ENCODE measurements at regions not wholly inside any gene's neighbourhood (a gene's known extent, or its start where the extent isn't known, plus 50 kb on each side); places are given as distances from the start of the nearest gene placed in this dataset.

- Mint-ChIP-seq H3K27me3 (peaks cover 26% of the 10 kb centered on the region), H3K36me3 (ENCODE audit: low read depth) (no peaks in the 10 kb centered on the region), H3K9me3 (no peaks in the 10 kb centered on the region), H3K4me1 (ENCODE audit: low read depth) (peaks cover 27% of the 10 kb centered on the region), H3K27ac (no peak overlapping the region), H3K4me3 (no peak overlapping the region)
- intact Hi-C loops (cut with micrococcal nuclease): no loop called here
Observed at GRCh38 chr14:65153101-65153500, 50.8 kb upstream of the MAX start.

GRCh38 chr14:65156568-65157366 lies 54.5 kb upstream of the MAX start:
- intact Hi-C loops (cut with micrococcal nuclease): loop anchor here (2.0 to 5.0 kb wide), 2 partner anchors 54 to 169 kb away; partner anchors contain the start of genes FNTB and MAX
- Mint-ChIP-seq H3K27ac (peak overlapping the region; percentile 78), H3K36me3 (ENCODE audit: low read depth) (no peaks in the 10 kb centered on the region), H3K4me1 (ENCODE audit: low read depth) (peaks cover 26% of the 10 kb centered on the region), H3K27me3 (peaks cover 29% of the 10 kb centered on the region), H3K4me3 (peak overlapping the region; percentile 60), H3K9me3 (no peaks in the 10 kb centered on the region)

- peaks cover 19% of the 10 kb centered on the region for H3K27me3 Mint-ChIP-seq
- H3K9me3 Mint-ChIP-seq: no peaks in the 10 kb centered on the region
- no peak overlapping the region for H3K27ac Mint-ChIP-seq
- H3K36me3 Mint-ChIP-seq (ENCODE audit: low read depth): no peaks in the 10 kb centered on the region
- intact Hi-C loops (cut with micrococcal nuclease): loop anchor here (5.0 to 10.0 kb wide), 4 partner anchors 65 to 445 kb away; partner anchors contain the start of genes FNTB and FUT8
- H3K4me3 Mint-ChIP-seq: no peak overlapping the region
- peaks cover 26% of the 10 kb centered on the region for H3K4me1 Mint-ChIP-seq (ENCODE audit: low read depth)
Observed at GRCh38 chr14:65159281-65160062, 57.2 kb upstream of the MAX start.

GRCh38 chr14:65160091-65160490 lies 57.8 kb upstream of the MAX start:
- no peak overlapping the region for H3K4me3 Mint-ChIP-seq
- no peaks in the 10 kb centered on the region for H3K36me3 Mint-ChIP-seq (ENCODE audit: low read depth)
- H3K27ac Mint-ChIP-seq: no peak overlapping the region
- no peaks in the 10 kb centered on the region for H3K9me3 Mint-ChIP-seq
- H3K4me1 Mint-ChIP-seq (ENCODE audit: low read depth): peaks cover 26% of the 10 kb centered on the region
- intact Hi-C loops (cut with micrococcal nuclease): loop anchor here (5.0 to 10.0 kb wide), 3 partner anchors 65 to 445 kb away; partner anchors contain the start of gene FUT8
- peaks cover 20% of the 10 kb centered on the region for H3K27me3 Mint-ChIP-seq

- Mint-ChIP-seq H3K27ac (no peak overlapping the region), H3K27me3 (peaks cover 19% of the 10 kb centered on the region), H3K4me1 (ENCODE audit: low read depth) (peaks cover 8% of the 10 kb centered on the region), H3K4me3 (no peak overlapping the region), H3K36me3 (ENCODE audit: low read depth) (no peaks in the 10 kb centered on the region), H3K9me3 (no peaks in the 10 kb centered on the region)
- intact Hi-C loops (cut with micrococcal nuclease): loop anchor here (5.0 to 10.0 kb wide), 3 partner anchors 63 to 443 kb away; partner anchors contain the start of gene FUT8
Observed at GRCh38 chr14:65162031-65162430, 59.7 kb upstream of the MAX start.

GRCh38 chr14:65164068-65164824 lies 61.9 kb upstream of the MAX start:
- Mint-ChIP-seq H3K9me3 (no peaks in the 10 kb centered on the region), H3K27me3 (peaks cover 8% of the 10 kb centered on the region), H3K4me1 (ENCODE audit: low read depth) (no peaks in the 10 kb centered on the region), H3K4me3 (no peak overlapping the region), H3K27ac (no peak overlapping the region), H3K36me3 (ENCODE audit: low read depth) (no peaks in the 10 kb centered on the region)
- intact Hi-C loops (cut with micrococcal nuclease): loop anchor here (1.0 to 10.0 kb wide), 5 partner anchors 61 to 795 kb away; partner anchors contain the start of gene FUT8

- no peak overlapping the region for H3K27ac Mint-ChIP-seq
- no peaks in the 10 kb centered on the region for H3K4me1 Mint-ChIP-seq (ENCODE audit: low read depth)
- no peak overlapping the region for H3K4me3 Mint-ChIP-seq
- no peaks in the 10 kb centered on the region for H3K36me3 Mint-ChIP-seq (ENCODE audit: low read depth)
- intact Hi-C loops (cut with micrococcal nuclease): loop anchor here (1.0 to 10.0 kb wide), 5 partner anchors 60 to 795 kb away; partner anchors contain the start of gene FUT8
- H3K9me3 Mint-ChIP-seq: no peaks in the 10 kb centered on the region
- peaks cover 5% of the 10 kb centered on the region for H3K27me3 Mint-ChIP-seq
Observed at GRCh38 chr14:65164825-65165135, 62.5 kb upstream of the MAX start.

- H3K4me3 Mint-ChIP-seq: no peak overlapping the region
- H3K27ac Mint-ChIP-seq: no peak overlapping the region
- peaks cover 10% of the 10 kb centered on the region for H3K4me1 Mint-ChIP-seq (ENCODE audit: low read depth)
- H3K27me3 Mint-ChIP-seq: peaks cover 20% of the 10 kb centered on the region
- H3K9me3 Mint-ChIP-seq: no peaks in the 10 kb centered on the region
- H3K36me3 Mint-ChIP-seq (ENCODE audit: low read depth): no peaks in the 10 kb centered on the region
- intact Hi-C loops (cut with micrococcal nuclease): loop anchor here (10.0 kb wide), 2 partner anchors 58 to 438 kb away; no protein-coding TSS in a partner anchor
Observed at GRCh38 chr14:65167072-65167645, 64.8 kb upstream of the MAX start.

- Mint-ChIP-seq H3K27ac (no peak overlapping the region), H3K27me3 (peaks cover 29% of the 10 kb centered on the region), H3K4me3 (no peak overlapping the region), H3K9me3 (no peaks in the 10 kb centered on the region), H3K36me3 (ENCODE audit: low read depth) (no peaks in the 10 kb centered on the region), H3K4me1 (ENCODE audit: low read depth) (peaks cover 10% of the 10 kb centered on the region)
- intact Hi-C loops (cut with micrococcal nuclease): loop anchor here (10.0 kb wide), 2 partner anchors 56 to 436 kb away; no protein-coding TSS in a partner anchor
Observed at GRCh38 chr14:65168840-65169239, 66.5 kb upstream of the MAX start.

- Mint-ChIP-seq H3K36me3 (ENCODE audit: low read depth) (no peaks in the 10 kb centered on the region), H3K27ac (no peak overlapping the region), H3K4me3 (no peak overlapping the region), H3K27me3 (peaks cover 31% of the 10 kb centered on the region), H3K9me3 (no peaks in the 10 kb centered on the region), H3K4me1 (ENCODE audit: low read depth) (peaks cover 10% of the 10 kb centered on the region)
- intact Hi-C loops (cut with micrococcal nuclease): loop anchor here (10.0 kb wide), 2 partner anchors 55 to 435 kb away; no protein-coding TSS in a partner anchor
Observed at GRCh38 chr14:65169351-65169750, 67.0 kb upstream of the MAX start.

GRCh38 chr14:65170318-65170717 lies 68.0 kb upstream of the MAX start:
- peaks cover 29% of the 10 kb centered on the region for H3K27me3 Mint-ChIP-seq
- no peak overlapping the region for H3K27ac Mint-ChIP-seq
- no peaks in the 10 kb centered on the region for H3K36me3 Mint-ChIP-seq (ENCODE audit: low read depth)
- H3K4me3 Mint-ChIP-seq: no peak overlapping the region
- intact Hi-C loops (cut with micrococcal nuclease): no loop called here
- no peaks in the 10 kb centered on the region for H3K9me3 Mint-ChIP-seq
- peaks cover 10% of the 10 kb centered on the region for H3K4me1 Mint-ChIP-seq (ENCODE audit: low read depth)

- no peak overlapping the region for H3K27ac Mint-ChIP-seq
- no peaks in the 10 kb centered on the region for H3K9me3 Mint-ChIP-seq
- H3K4me3 Mint-ChIP-seq: no peak overlapping the region
- intact Hi-C loops (cut with micrococcal nuclease): no loop called here
- peaks cover 10% of the 10 kb centered on the region for H3K4me1 Mint-ChIP-seq (ENCODE audit: low read depth)
- H3K36me3 Mint-ChIP-seq (ENCODE audit: low read depth): no peaks in the 10 kb centered on the region
- H3K27me3 Mint-ChIP-seq: peaks cover 29% of the 10 kb centered on the region
Observed at GRCh38 chr14:65170768-65171507, 68.6 kb upstream of the MAX start.

Measured in dendritic cell treated with granulocyte-macrophage colony-stimulating factor and Interleukin-4, amounts not matched to agents 40 ng/mL and 50 ng/mL, for 4 days (primary cell).